PFSK-1 (cell line): ENCODE measurements at regions not wholly inside any gene's neighbourhood (a gene's known extent, or its start where the extent isn't known, plus 50 kb on each side); places are given as distances from the start of the nearest gene placed in this dataset.

Experiments used
- POLR2AphosphoS5 ChIP-seq: IDR thresholded peaks from 2 replicates; pipeline ENCODE4 v1.6.1; 2012; ENCODE audit warnings: low read depth, mild to moderate bottlenecking, control low read depth, low read length, moderate library complexity
- REST ChIP-seq, 2 experiments: IDR thresholded peaks; 2 replicates each; pipeline versions ENCODE4 v1.6.1 to v1.8.0; 2011 to 2012; ENCODE audit warnings: low read depth in 2 of 2, low read length in 2 of 2, control low read depth in 1 of 2, inconsistent platforms in 1 of 2, mild to moderate bottlenecking in 1 of 2, moderate library complexity in 1 of 2; ENCODE audit not compliant: insufficient read depth in 1 of 2

DNA sequence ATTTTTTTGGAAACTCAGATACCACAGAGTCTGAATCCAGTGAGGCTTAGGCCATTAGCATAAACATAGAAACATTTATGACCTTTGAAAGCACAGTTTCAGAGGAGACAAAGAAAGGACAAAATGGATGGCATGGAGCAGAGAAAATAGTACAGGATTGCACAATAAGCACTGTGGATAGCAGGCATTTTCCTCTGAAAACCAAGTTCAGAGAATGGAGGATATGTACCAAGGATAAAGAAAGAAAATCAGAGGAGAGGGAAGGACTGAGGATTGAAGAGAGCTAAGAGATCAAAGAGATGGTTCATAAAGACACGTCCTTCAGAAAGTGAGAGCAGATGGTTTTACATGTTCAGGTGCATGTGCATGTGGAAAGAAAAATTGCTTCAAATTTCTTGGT lies 707.2 kb upstream of the CELF2 start:
- TF ChIP-seq REST (IDR thresholded peaks at IDR 0.05; ENCODE audit: insufficient read depth in 1 of 2, low read depth in 2 of 2, low read length in 2 of 2) (no peak), POLR2AphosphoS5 (no peak)
